Common myeloid progenitor, CD34-positive (primary cell): ENCODE measurements at regions not wholly inside any gene's neighbourhood (a gene's known extent, or its start where the extent isn't known, plus 50 kb on each side); places are given as distances from the start of the nearest gene placed in this dataset.
"Not testable (repeated sequence)": the region's sequence is repeated elsewhere in the genome, so short reads cannot be mapped to it uniquely, and the experiment has no call there.

ENCODE experiments used
- CTCF ChIA-PET: fragments of 350-600 bp; sonication (Branson Sonifier 250); formaldehyde crosslinking; loops from one replicate; lab custom pipeline; 2021; ENCODE audit warnings: antibody characterized with exemption; lab: Charles Lee
- POLR2A ChIA-PET: fragments of 350-600 bp; sonication (Branson Sonifier 250); formaldehyde crosslinking; loops from one replicate; lab custom pipeline; 2021; ENCODE audit warnings: antibody characterized with exemption; lab: Charles Lee
- DNase-seq, 3 donors: peaks; one replicate each; pipeline versions ENCODE4 v3.0.0 to v3.0.0-alpha.2; 2013
- H3K27ac ChIP-seq, 2 experiments: 1 replicate in 1 of 2; 2 replicates in 1 of 2; pipeline ENCODE4 v1.7.0; 2013; ENCODE audit warnings: inconsistent platforms in 2 of 2, low read length in 2 of 2, mild to moderate bottlenecking in 2 of 2, low read depth in 1 of 2, moderate library complexity in 1 of 2; ENCODE audit not compliant: severe bottlenecking in 2 of 2, insufficient read depth in 1 of 2, poor library complexity in 1 of 2
- H3K27me3 ChIP-seq, 5 experiments: replicated peaks in 2 of 5; 1 replicate in 3 of 5; 2 replicates in 2 of 5; pipeline versions ENCODE4 v1.6.1 to v1.7.0; 2013; ENCODE audit warnings: low read length in 4 of 5, mild to moderate bottlenecking in 2 of 5, moderate library complexity in 2 of 5, inconsistent platforms in 1 of 5; ENCODE audit not compliant: insufficient read depth in 5 of 5, control insufficient read depth in 4 of 5
- H3K36me3 ChIP-seq, 4 experiments: 1 replicate in 2 of 4; 2 replicates in 2 of 4; pipeline versions ENCODE4 v1.6.1 to v1.7.0; 2013; ENCODE audit warnings: low read length in 3 of 4, control low read depth in 1 of 4, mild to moderate bottlenecking in 1 of 4; ENCODE audit not compliant: control insufficient read depth in 4 of 4, insufficient read depth in 4 of 4
- H3K4me1 ChIP-seq, 4 experiments: 1 replicate in 3 of 4; 2 replicates in 1 of 4; pipeline versions ENCODE4 v1.6.1 to v1.7.1; 2013; ENCODE audit warnings: low read length in 3 of 4, mild to moderate bottlenecking in 3 of 4, control low read depth in 1 of 4, inconsistent platforms in 1 of 4, moderate library complexity in 1 of 4; ENCODE audit not compliant: control insufficient read depth in 4 of 4, insufficient read depth in 4 of 4; ENCODE audit errors: control extremely low read depth in 1 of 4
- H3K4me3 ChIP-seq, 7 experiments: 1 replicate in 4 of 7; 2 replicates in 3 of 7; pipeline versions ENCODE4 v1.5.1 to v1.7.0; 2013; ENCODE audit warnings: mild to moderate bottlenecking in 7 of 7, low read length in 6 of 7, moderate library complexity in 6 of 7, inconsistent platforms in 2 of 7, low read depth in 2 of 7, control low read depth in 1 of 7; ENCODE audit not compliant: insufficient read depth in 4 of 7, control insufficient read depth in 1 of 7; ENCODE audit errors: extremely low read depth in 1 of 7
- H3K9me3 ChIP-seq, 5 experiments: 1 replicate in 4 of 5; 2 replicates in 1 of 5; pipeline versions ENCODE4 v1.6.1 to v1.7.1; 2013; ENCODE audit warnings: low read length in 4 of 5, mild to moderate bottlenecking in 2 of 5, inconsistent platforms in 1 of 5, low read depth in 1 of 5, moderate library complexity in 1 of 5; ENCODE audit not compliant: control insufficient read depth in 4 of 5, insufficient read depth in 2 of 5; ENCODE audit errors: control extremely low read depth in 1 of 5
- WGBS: methylation state at CpG from one replicate; pipeline ENCODE4 v1.1.5; 2013; ENCODE audit not compliant: insufficient coverage; 5-methylcytosine and 5-hydroxymethylcytosine counted together

GRCh38 chr3:144499001-144499930 is 527.6 kb downstream of the DIPK2A start:
- WGBS = no CpG with 5 or more reads among the region's 2 CpGs
- Histone ChIP-seq H3K27me3 (no peaks in the 10 kb centered on the region), H3K4me3 (no peak overlapping the region), H3K36me3 (no peaks in the 10 kb centered on the region), H3K4me1 (peaks cover 0 to 20% (median 5%) of the 10 kb centered on the region in 4 experiments), H3K27ac (no peak overlapping the region), H3K9me3 (no peaks in the 10 kb centered on the region)
- ChIA-PET POLR2A (no interaction called here), CTCF (no interaction called here)
- DNase-seq = peak in 2 of 3 donors; percentile 15 to 44

GRCh38 chr3:144501467-144501866 is 529.8 kb downstream of the DIPK2A start:
- H3K4me3 ChIP-seq = peak overlapping the region in 2 of 7 experiments; percentile 5 to 7
- WGBS = no CpG with 5 or more reads among the region's 1 CpG
- DNase-seq = peak in 2 of 3 donors; percentile 2 to 7
- H3K27ac ChIP-seq = no peak overlapping the region
- POLR2A ChIA-PET = no interaction called here
- CTCF ChIA-PET = no interaction called here
- no peaks in the 10 kb centered on the region for H3K36me3 ChIP-seq
- peaks cover 0 to 20% (median 5%) of the 10 kb centered on the region in 4 experiments for H3K4me1 ChIP-seq
- H3K9me3 ChIP-seq = no peaks in the 10 kb centered on the region
- H3K27me3 ChIP-seq = no peaks in the 10 kb centered on the region

- ChIA-PET POLR2A (no interaction called here), CTCF (interaction anchor here (1.0 kb wide), 1 partner anchor 25 kb away, joined by 3 read pairs; no protein-coding TSS in a partner anchor)
- DNase-seq = no peak
- 97% methylated on average over 4 of the region's 4 CpGs for WGBS
- no peak overlapping the region for H3K27ac ChIP-seq
- H3K9me3 ChIP-seq = no peaks in the 10 kb centered on the region
- no peaks in the 10 kb centered on the region for H3K36me3 ChIP-seq
- no peaks in the 10 kb centered on the region for H3K27me3 ChIP-seq
- peaks cover 0 to 20% (median 5%) of the 10 kb centered on the region in 4 experiments for H3K4me1 ChIP-seq
- H3K4me3 ChIP-seq = no peak overlapping the region
These were observed 530.8 kb downstream of the DIPK2A start for GRCh38 chr3:144502402-144502801.

GRCh38 chr3:144506375-144506774 is 534.8 kb downstream of the DIPK2A start:
- no CpG with 5 or more reads among the region's 4 CpGs for WGBS
- H3K27me3 ChIP-seq, CTCF ChIA-PET, DNase-seq, H3K27ac ChIP-seq, POLR2A ChIA-PET, H3K4me3 ChIP-seq, H3K9me3 ChIP-seq, H3K36me3 ChIP-seq: not testable (repeated sequence)
- peaks cover 0 to 12% (median 3%) of the 10 kb centered on the region in 4 experiments for H3K4me1 ChIP-seq

- DNase-seq = no peak
- CTCF ChIA-PET = no interaction called here
- POLR2A ChIA-PET = no interaction called here
- H3K27ac ChIP-seq = no peak overlapping the region
- no peaks in the 10 kb centered on the region for H3K4me1 ChIP-seq
- WGBS = no CpG with 5 or more reads among the region's 3 CpGs
- H3K4me3 ChIP-seq = no peak overlapping the region
- H3K36me3 ChIP-seq = no peaks in the 10 kb centered on the region
- H3K9me3 ChIP-seq = no peaks in the 10 kb centered on the region
- H3K27me3 ChIP-seq = no peaks in the 10 kb centered on the region
These were observed 539.7 kb downstream of the DIPK2A start for GRCh38 chr3:144511346-144511745.

- CTCF ChIA-PET = no interaction called here
- Histone ChIP-seq H3K4me1 (no peaks in the 10 kb centered on the region), H3K27me3 (no peaks in the 10 kb centered on the region)
These were observed 544.4 kb downstream of the DIPK2A start for GRCh38 chr3:144516026-144516425.

GRCh38 chr3:144516589-144516988 is 545.0 kb downstream of the DIPK2A start:
- no peaks in the 10 kb centered on the region for H3K27me3 ChIP-seq
- H3K36me3 ChIP-seq = no peaks in the 10 kb centered on the region
- H3K9me3 ChIP-seq = no peaks in the 10 kb centered on the region
- POLR2A ChIA-PET = no interaction called here
- H3K4me3 ChIP-seq = no peak overlapping the region
- CTCF ChIA-PET = no interaction called here
- no peak overlapping the region for H3K27ac ChIP-seq
- WGBS = 100% methylated on average over 1 of the region's 1 CpG
- H3K4me1 ChIP-seq = no peaks in the 10 kb centered on the region
- no peak for DNase-seq

More at GRCh38 chr3:144516026-144516425, 544.4 kb downstream of the DIPK2A start:
- no peaks in the 10 kb centered on the region for H3K36me3 ChIP-seq
- H3K9me3 ChIP-seq = no peaks in the 10 kb centered on the region
- POLR2A ChIA-PET = no interaction called here
- no peak for DNase-seq
- H3K27ac ChIP-seq = no peak overlapping the region
- no peak overlapping the region for H3K4me3 ChIP-seq
